ENCODE measurements at regions not wholly inside any gene's neighbourhood (a gene's known extent, or its start where the extent isn't known, plus 50 kb on each side); places are given as distances from the start of the nearest gene placed in this dataset.
"Not testable (repeated sequence)": the region's sequence is repeated elsewhere in the genome, so short reads cannot be mapped to it uniquely, and the experiment has no call there.

- DNase-seq: not testable (repeated sequence)
Measured at GRCh38 chr1:222470252-222470805, 77.6 kb downstream of the HHIPL2 start.

- no peak for DNase-seq
Measured at GRCh38 chr1:222466150-222466865, 81.6 kb downstream of the HHIPL2 start.

- DNase-seq: peak; percentile 92
Measured at GRCh38 chr1:222465211-222466041, 82.5 kb downstream of the HHIPL2 start.

- peak; percentile 92 for DNase-seq
Measured at GRCh38 chr1:222464841-222465210, 83.1 kb downstream of the HHIPL2 start.

- DNase-seq: no peak
Measured at GRCh38 chr1:222463059-222463730, 84.7 kb downstream of the HHIPL2 start.

- DNase-seq: no peak
Measured at GRCh38 chr1:222462601-222463000, 85.3 kb downstream of the HHIPL2 start.

- DNase-seq: no peak
Measured at GRCh38 chr1:222461941-222462340, 86.0 kb downstream of the HHIPL2 start.

GRCh38 chr1:222459652-222460051 is 88.3 kb downstream of the HHIPL2 start:
- DNase-seq: no peak

GRCh38 chr1:222457513-222457912 is 90.4 kb downstream of the HHIPL2 start:
- no peak for DNase-seq

- no peak for DNase-seq
Measured at GRCh38 chr1:222457084-222457483, 90.8 kb downstream of the HHIPL2 start.

- DNase-seq: peak; percentile 82
Measured at GRCh38 chr1:222455188-222455879, 92.6 kb downstream of the HHIPL2 start.

- DNase-seq: no peak
Measured at GRCh38 chr1:222454782-222455181, 93.1 kb downstream of the HHIPL2 start.

- DNase-seq: no peak
Measured at GRCh38 chr1:222454186-222454585, 93.7 kb downstream of the HHIPL2 start.

GRCh38 chr1:222452031-222452430 is 95.9 kb downstream of the HHIPL2 start:
- no peak for DNase-seq

- DNase-seq: no peak
Measured at GRCh38 chr1:222443566-222443965, 104.3 kb downstream of the HHIPL2 start.

GRCh38 chr1:222441066-222441465 is 106.8 kb downstream of the HHIPL2 start:
- no peak for DNase-seq

- no peak for DNase-seq
Measured at GRCh38 chr1:222424826-222425225, 123.1 kb downstream of the HHIPL2 start.

- DNase-seq: no peak
Measured at GRCh38 chr1:222421380-222421779, 126.5 kb downstream of the HHIPL2 start.

GRCh38 chr1:222420633-222421032 is 127.3 kb downstream of the HHIPL2 start:
- DNase-seq: no peak

GRCh38 chr1:222418654-222419053 is 129.2 kb downstream of the HHIPL2 start:
- DNase-seq: no peak

- no peak for DNase-seq
Measured at GRCh38 chr1:222417264-222417663, 130.6 kb downstream of the HHIPL2 start.

GRCh38 chr1:222416001-222416791 is 131.7 kb downstream of the HHIPL2 start:
- DNase-seq: no peak

Data from NCI-H1694 treated with DMSO at 0.1 percent for 48 hours (cell line).